ENCODE measurements at regions not wholly inside any gene's neighbourhood (a gene's known extent, or its start where the extent isn't known, plus 50 kb on each side); places are given as distances from the start of the nearest gene placed in this dataset.

DNA sequence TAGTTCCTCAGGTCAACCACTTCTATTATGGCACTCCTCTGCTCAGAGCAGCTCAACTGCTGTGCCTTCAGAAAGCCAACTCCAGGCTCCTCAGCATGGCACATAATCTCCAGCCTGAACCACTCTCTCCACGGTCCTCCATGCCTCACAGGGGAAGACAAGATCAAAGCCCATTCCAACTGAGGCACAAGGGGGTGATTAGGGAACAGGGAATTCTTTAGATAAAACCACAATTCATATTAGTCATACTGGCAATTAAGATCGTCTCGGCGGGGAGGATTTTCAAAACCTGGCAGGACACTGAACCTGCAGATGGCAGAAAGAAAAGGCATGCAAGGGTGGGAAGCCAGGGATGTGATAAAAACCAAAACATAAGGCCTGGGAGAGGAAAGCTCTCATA lies 361.6 kb downstream of the FGFR2 start:
- TF ChIP-seq, protein P1, sequence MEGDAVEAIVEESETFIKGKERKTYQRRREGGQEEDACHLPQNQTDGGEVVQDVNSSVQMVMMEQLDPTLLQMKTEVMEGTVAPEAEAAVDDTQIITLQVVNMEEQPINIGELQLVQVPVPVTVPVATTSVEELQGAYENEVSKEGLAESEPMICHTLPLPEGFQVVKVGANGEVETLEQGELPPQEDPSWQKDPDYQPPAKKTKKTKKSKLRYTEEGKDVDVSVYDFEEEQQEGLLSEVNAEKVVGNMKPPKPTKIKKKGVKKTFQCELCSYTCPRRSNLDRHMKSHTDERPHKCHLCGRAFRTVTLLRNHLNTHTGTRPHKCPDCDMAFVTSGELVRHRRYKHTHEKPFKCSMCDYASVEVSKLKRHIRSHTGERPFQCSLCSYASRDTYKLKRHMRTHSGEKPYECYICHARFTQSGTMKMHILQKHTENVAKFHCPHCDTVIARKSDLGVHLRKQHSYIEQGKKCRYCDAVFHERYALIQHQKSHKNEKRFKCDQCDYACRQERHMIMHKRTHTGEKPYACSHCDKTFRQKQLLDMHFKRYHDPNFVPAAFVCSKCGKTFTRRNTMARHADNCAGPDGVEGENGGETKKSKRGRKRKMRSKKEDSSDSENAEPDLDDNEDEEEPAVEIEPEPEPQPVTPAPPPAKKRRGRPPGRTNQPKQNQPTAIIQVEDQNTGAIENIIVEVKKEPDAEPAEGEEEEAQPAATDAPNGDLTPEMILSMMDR (IDR thresholded peaks at IDR 0.05; ENCODE audit: insufficient read depth, low read length, poor library complexity, severe bottlenecking): no peak
- no peak for TF ChIP-seq EZH2phosphoT487 (conservative IDR thresholded peaks at IDR 0.05; ENCODE audit: low read length)
